Choroid plexus epithelial cell (primary cell): ENCODE measurements at regions not wholly inside any gene's neighbourhood (a gene's known extent, or its start where the extent isn't known, plus 50 kb on each side); places are given as distances from the start of the nearest gene placed in this dataset.
A peak's percentile ranks its signal among the peaks of the same experiment; 100 is the strongest.

Experiments
- DNase-seq: peaks from one replicate; pipeline ENCODE4 v3.0.0-alpha.2; 2010; ENCODE audit warnings: low read depth
- H3K4me3 ChIP-seq: 2 replicates; pipeline ENCODE4 v1.5.1; 2011; ENCODE audit warnings: low read depth, mild to moderate bottlenecking, control low read depth, low read length, moderate library complexity
- CTCF ChIP-seq: conservative IDR thresholded peaks from 2 replicates; pipeline ENCODE4 v1.5.1; 2011; ENCODE audit warnings: low read depth, mild to moderate bottlenecking, control low read depth, inconsistent platforms, low read length, moderate library complexity

- no peak for DNase-seq
- no peak for TF ChIP-seq CTCF
- no peak overlapping the region for H3K4me3 ChIP-seq
These were observed 98.9 kb upstream of the FOXD3 start for GRCh38 chr1:63223426-63223825.

GRCh38 chr1:63230722-63231121 lies 91.6 kb upstream of the FOXD3 start:
- DNase-seq = peak; percentile 1
- H3K4me3 ChIP-seq = no peak overlapping the region
- TF ChIP-seq CTCF = no peak

GRCh38 chr1:63238721-63239120 lies 83.6 kb upstream of the FOXD3 start:
- H3K4me3 ChIP-seq = no peak overlapping the region
- no peak for DNase-seq
- TF ChIP-seq CTCF = no peak

GRCh38 chr1:63245186-63245585 lies 77.2 kb upstream of the FOXD3 start:
- H3K4me3 ChIP-seq = no peak overlapping the region
- no peak for DNase-seq
- no peak for TF ChIP-seq CTCF

GRCh38 chr1:63248216-63248615 lies 74.2 kb upstream of the FOXD3 start:
- no peak for TF ChIP-seq CTCF
- no peak for DNase-seq
- no peak overlapping the region for H3K4me3 ChIP-seq

- DNase-seq = peak; percentile 12
- no peak for TF ChIP-seq CTCF
- H3K4me3 ChIP-seq = no peak overlapping the region
These were observed 67.2 kb upstream of the FOXD3 start for GRCh38 chr1:63255153-63255552.

- no peak overlapping the region for H3K4me3 ChIP-seq
- no peak for TF ChIP-seq CTCF
- peak; percentile 47 for DNase-seq
These were observed 60.5 kb upstream of the FOXD3 start for GRCh38 chr1:63261736-63262458.
